HCT116 (cell line): ENCODE measurements at regions not wholly inside any gene's neighbourhood (a gene's known extent, or its start where the extent isn't known, plus 50 kb on each side); places are given as distances from the start of the nearest gene placed in this dataset.

Experiments used
- CTCF ChIP-seq, 3 experiments: fragments of 200-600 bp in 1 of 3; sonication (generic) in 1 of 3; IDR thresholded peaks in 2 of 3; conservative IDR thresholded peaks in 1 of 3; 2 replicates each; pipeline ENCODE4 v1.5.1; 2012 to 2017; ENCODE audit warnings: low read depth in 2 of 3, low read length in 2 of 3, antibody characterized with exemption in 1 of 3, borderline replicate concordance in 1 of 3, control low read depth in 1 of 3, mild to moderate bottlenecking in 1 of 3, mixed read lengths in 1 of 3, mixed run types in 1 of 3, moderate library complexity in 1 of 3; ENCODE audit not compliant: insufficient read depth in 1 of 3
- EGR1 ChIP-seq: IDR thresholded peaks from 2 replicates; pipeline ENCODE4 v1.6.1; 2012; ENCODE audit warnings: low read depth
- ELF1 ChIP-seq: IDR thresholded peaks from 2 replicates; pipeline ENCODE4 v1.6.1; 2012; ENCODE audit warnings: low read depth, borderline replicate concordance
- EZH2 ChIP-seq: fragments of 200-600 bp; sonication (generic); IDR thresholded peaks from 2 replicates; pipeline ENCODE4 v1.6.1; 2017; ENCODE audit warnings: antibody characterized with exemption, mixed run types
- JUND ChIP-seq: IDR thresholded peaks from 2 replicates; pipeline ENCODE4 v1.6.1; 2012
- MAX ChIP-seq: IDR thresholded peaks from 2 replicates; pipeline ENCODE4 v1.6.1; 2012
- POLR2A ChIP-seq: IDR thresholded peaks from 2 replicates; pipeline ENCODE4 v1.7.0; 2011; ENCODE audit warnings: borderline replicate concordance; ENCODE audit not compliant: insufficient read depth, insufficient read length; ENCODE audit errors: extremely low read depth
- POLR2AphosphoS5 ChIP-seq: IDR thresholded peaks from 2 replicates; pipeline ENCODE4 v1.6.1; 2011; ENCODE audit warnings: mild to moderate bottlenecking, low read depth, low read length, moderate library complexity
- RAD21 ChIP-seq: IDR thresholded peaks from 2 replicates; pipeline ENCODE4 v1.6.1; 2012; ENCODE audit warnings: low read depth, mild to moderate bottlenecking
- REST ChIP-seq: IDR thresholded peaks from 2 replicates; pipeline ENCODE4 v1.6.1; 2012; ENCODE audit warnings: low read depth
- TCF7L2 ChIP-seq: IDR thresholded peaks from 2 replicates; pipeline ENCODE4 v1.7.0; 2011; ENCODE audit warnings: borderline replicate concordance, inconsistent platforms; ENCODE audit not compliant: insufficient read depth, insufficient read length; ENCODE audit errors: extremely low read depth
- ZNF274 ChIP-seq: fragments of 200-500 bp; sonication (Bioruptor generic); IDR thresholded peaks from 2 replicates; pipeline ENCODE4 v1.6.1; 2014; ENCODE audit warnings: mild to moderate bottlenecking, low read depth, low read length, inconsistent platforms

GRCh38 chr1:14499312-14500040 is 99.0 kb upstream of the KAZN start:
- TF ChIP-seq CTCF (IDR thresholded peaks at IDR 0.05 in 2 of 3, conservative IDR thresholded peaks at IDR 0.05 in 1 of 3; ENCODE audit: borderline replicate concordance in 1 of 3, insufficient read depth in 1 of 3, low read depth in 2 of 3, low read length in 2 of 3) (no peak), EZH2 (no peak), JUND (no peak), POLR2AphosphoS5 (no peak), ELF1 (no peak), RAD21 (no peak), MAX (no peak), REST (no peak), EGR1 (no peak), TCF7L2 (no peak), POLR2A (no peak), ZNF274 (no peak)
